Neural cell (in vitro differentiated cells): ENCODE measurements at regions not wholly inside any gene's neighbourhood (a gene's known extent, or its start where the extent isn't known, plus 50 kb on each side); places are given as distances from the start of the nearest gene placed in this dataset.

Source experiments
- H2AFZ ChIP-seq: fragments of 200-600, 300-800 bp; sonication (generic), shearing (Covaris generic); 2 replicates; pipeline ENCODE4 v1.6.0; 2014; ENCODE audit warnings: low read depth, mild to moderate bottlenecking, antibody characterized with exemption, low read length, moderate library complexity
- H3F3A ChIP-seq: fragments of 200-600 bp; shearing (Covaris generic); 2 replicates; pipeline ENCODE4 v1.6.1; 2016; ENCODE audit warnings: mild to moderate bottlenecking, moderate library complexity, mixed read lengths, antibody characterized with exemption, low read length; ENCODE audit not compliant: insufficient read depth, poor library complexity, severe bottlenecking
- H3K27ac ChIP-seq: fragments of 200-600, 300-800 bp; sonication (generic), shearing (Covaris generic); 2 replicates; pipeline ENCODE4 v1.5.1; 2014; ENCODE audit warnings: mild to moderate bottlenecking, low read length, moderate library complexity
- H3K27me3 ChIP-seq: fragments of 300-800, 200-600 bp; sonication (generic), shearing (Covaris generic); 2 replicates; pipeline ENCODE4 v1.6.0; 2014; ENCODE audit warnings: mild to moderate bottlenecking, low read depth, low read length, moderate library complexity; ENCODE audit not compliant: insufficient read depth
- H3K36me3 ChIP-seq: fragments of 300-800, 200-600 bp; sonication (generic), shearing (Covaris generic); 2 replicates; pipeline ENCODE4 v1.5.1; 2014; ENCODE audit warnings: mild to moderate bottlenecking, antibody characterized with exemption, low read length, moderate library complexity; ENCODE audit not compliant: insufficient read depth
- H3K4me2 ChIP-seq: fragments of 300-800, 200-600 bp; sonication (generic), shearing (Covaris generic); 2 replicates; pipeline ENCODE4 v1.6.0; 2014; ENCODE audit warnings: mild to moderate bottlenecking, low read length
- H3K4me3 ChIP-seq: fragments of 300-800, 200-600 bp; sonication (generic), shearing (Covaris generic); 2 replicates; pipeline ENCODE4 v1.5.1; 2014; ENCODE audit warnings: mild to moderate bottlenecking, low read length, moderate library complexity
- H3K79me2 ChIP-seq: fragments of 200-600 bp; shearing (Covaris generic); replicated peaks from 2 replicates; pipeline ENCODE4 v1.6.0; 2014; ENCODE audit warnings: mild to moderate bottlenecking, low read length, moderate library complexity; ENCODE audit not compliant: insufficient read depth
- H3K9ac ChIP-seq: fragments of 300-800, 200-600 bp; sonication (generic), shearing (Covaris generic); 2 replicates; pipeline ENCODE4 v1.6.1; 2016; ENCODE audit warnings: mild to moderate bottlenecking, low read length, mixed read lengths
- H3K9me2 ChIP-seq: fragments of 200-600 bp; shearing (Covaris generic); 2 replicates; pipeline ENCODE4 v1.6.1; 2016; ENCODE audit warnings: mild to moderate bottlenecking, low read length, mixed read lengths; ENCODE audit not compliant: insufficient read depth
- H3K9me3 ChIP-seq: fragments of 200-600, 300-800 bp; sonication (generic), shearing (Covaris generic); 2 replicates; pipeline ENCODE4 v1.6.1; 2016; ENCODE audit warnings: mild to moderate bottlenecking, mixed run types, low read length, moderate library complexity, mixed read lengths
- H4K20me1 ChIP-seq: fragments of 200-600 bp; shearing (Covaris generic); 2 replicates; pipeline ENCODE4 v1.6.1; 2016; ENCODE audit warnings: mild to moderate bottlenecking, mixed run types; ENCODE audit not compliant: insufficient read depth
- CTCF ChIP-seq: fragments of 450-650 bp; IDR thresholded peaks from 2 replicates; pipeline ENCODE4 v1.5.1; 2014; ENCODE audit warnings: antibody characterized with exemption, mild to moderate bottlenecking, moderate library complexity; ENCODE audit not compliant: poor library complexity, severe bottlenecking
- EP300 ChIP-seq: fragments of 450-650 bp; conservative IDR thresholded peaks from 2 replicates; pipeline ENCODE4 v1.6.1; 2014; ENCODE audit warnings: antibody characterized with exemption, mild to moderate bottlenecking, moderate library complexity; ENCODE audit not compliant: poor library complexity, severe bottlenecking
- EZH2 ChIP-seq: fragments of 200-600, 300-800 bp; shearing (Covaris generic), sonication (generic); IDR thresholded peaks from 2 replicates; pipeline ENCODE4 v1.6.1; 2014; ENCODE audit warnings: antibody characterized with exemption, low read length, borderline replicate concordance, mild to moderate bottlenecking; ENCODE audit not compliant: insufficient read depth, poor library complexity, severe bottlenecking
- RAD21 ChIP-seq: fragments of 450-650 bp; conservative IDR thresholded peaks from 2 replicates; pipeline ENCODE4 v1.6.1; 2014; ENCODE audit warnings: antibody characterized with exemption, mild to moderate bottlenecking, moderate library complexity
- REST ChIP-seq: IDR thresholded peaks from 2 replicates; pipeline ENCODE4 v1.6.1; 2012; ENCODE audit warnings: borderline replicate concordance
- SMC3 ChIP-seq: fragments of 450-650 bp; conservative IDR thresholded peaks from 2 replicates; pipeline ENCODE4 v1.6.1; 2014; ENCODE audit warnings: antibody characterized with exemption, mild to moderate bottlenecking, moderate library complexity; ENCODE audit not compliant: poor library complexity
- TAF1 ChIP-seq: IDR thresholded peaks from 2 replicates; pipeline ENCODE4 v1.6.1; 2012; ENCODE audit warnings: low read depth

- H3K9ac ChIP-seq = no peak overlapping the region
- no peaks in the 10 kb centered on the region for H3K27me3 ChIP-seq
- no peaks in the 10 kb centered on the region for H3K79me2 ChIP-seq
- TF ChIP-seq SMC3 (no peak), TAF1 (no peak), EZH2 (no peak), REST (no peak), CTCF (no peak), EP300 (no peak), RAD21 (no peak)
- H3K4me3 ChIP-seq = no peak overlapping the region
- no peaks in the 10 kb centered on the region for H3F3A ChIP-seq
- H3K4me2 ChIP-seq = no peak overlapping the region
- no peaks in the 10 kb centered on the region for H3K9me3 ChIP-seq
- H3K36me3 ChIP-seq = no peaks in the 10 kb centered on the region
- no peak overlapping the region for H3K27ac ChIP-seq
- H3K9me2 ChIP-seq = no peaks in the 10 kb centered on the region
- H2AFZ ChIP-seq = no peak overlapping the region
- no peaks in the 10 kb centered on the region for H4K20me1 ChIP-seq
These were observed 61.4 kb upstream of the OTOS start for GRCh38 chr2:240201866-240202265.

- H3K27ac ChIP-seq = no peak overlapping the region
These were observed 62.1 kb upstream of the OTOS start for GRCh38 chr2:240202586-240202985.

More at GRCh38 chr2:240202586-240202985, 62.1 kb upstream of the OTOS start:
- no peak overlapping the region for H3K4me3 ChIP-seq
- H3F3A ChIP-seq = no peaks in the 10 kb centered on the region
- TF ChIP-seq CTCF (no peak), REST (no peak)
- H3K9ac ChIP-seq = no peak overlapping the region
- H4K20me1 ChIP-seq = no peaks in the 10 kb centered on the region
- no peaks in the 10 kb centered on the region for H3K9me2 ChIP-seq
- no peaks in the 10 kb centered on the region for H3K9me3 ChIP-seq
- no peak overlapping the region for H2AFZ ChIP-seq
- no peaks in the 10 kb centered on the region for H3K79me2 ChIP-seq
- no peak overlapping the region for H3K4me2 ChIP-seq
- no peaks in the 10 kb centered on the region for H3K36me3 ChIP-seq
- no peaks in the 10 kb centered on the region for H3K27me3 ChIP-seq
